GM12892 (cell line): ENCODE measurements at regions not wholly inside any gene's neighbourhood (a gene's known extent, or its start where the extent isn't known, plus 50 kb on each side); places are given as distances from the start of the nearest gene placed in this dataset.

Source experiments
- DNase-seq: peaks from one replicate; pipeline ENCODE4 v3.0.0; 2011; ENCODE audit not compliant: insufficient read length
- FAIRE-seq: peaks from 2 replicates; lab custom pipeline; 2011; peaks lifted over from hg19 to GRCh38; lab: Jason Lieb, UNC
- POLR2A ChIP-seq: IDR thresholded peaks from 2 replicates; pipeline ENCODE4 v1.6.1; 2011; ENCODE audit warnings: low read depth, low read length, control low read depth
- POLR2AphosphoS5 ChIP-seq: IDR thresholded peaks from 2 replicates; pipeline ENCODE4 v1.6.1; 2011; ENCODE audit warnings: low read depth, low read length, control low read depth
- TAF1 ChIP-seq: IDR thresholded peaks from 2 replicates; pipeline ENCODE4 v1.6.1; 2011; ENCODE audit warnings: low read depth, mild to moderate bottlenecking, control low read depth, low read length, borderline replicate concordance

DNA sequence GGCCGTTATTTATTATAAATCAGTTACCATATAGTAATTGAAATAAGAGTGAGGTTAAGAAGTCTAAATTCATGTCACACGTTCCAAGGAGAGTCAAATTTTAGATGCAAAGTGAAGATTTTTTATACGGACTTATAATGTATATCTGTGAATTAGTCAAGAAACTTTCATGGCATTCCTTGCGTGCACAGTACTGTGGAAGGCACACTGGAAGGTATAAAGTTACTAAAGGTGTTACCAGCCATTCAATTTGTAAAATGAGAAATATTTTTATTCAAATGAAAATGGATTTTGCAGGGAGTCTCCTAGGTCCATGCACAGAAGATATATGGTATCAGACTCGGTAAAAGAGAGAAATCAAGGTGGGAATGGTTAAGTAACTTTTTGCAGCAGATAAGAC is 408.1 kb upstream of the CTNND2 start:
- FAIRE-seq (no peak), DNase-seq (no peak)
- TF ChIP-seq POLR2AphosphoS5 (no peak), POLR2A (no peak), TAF1 (no peak)

DNA sequence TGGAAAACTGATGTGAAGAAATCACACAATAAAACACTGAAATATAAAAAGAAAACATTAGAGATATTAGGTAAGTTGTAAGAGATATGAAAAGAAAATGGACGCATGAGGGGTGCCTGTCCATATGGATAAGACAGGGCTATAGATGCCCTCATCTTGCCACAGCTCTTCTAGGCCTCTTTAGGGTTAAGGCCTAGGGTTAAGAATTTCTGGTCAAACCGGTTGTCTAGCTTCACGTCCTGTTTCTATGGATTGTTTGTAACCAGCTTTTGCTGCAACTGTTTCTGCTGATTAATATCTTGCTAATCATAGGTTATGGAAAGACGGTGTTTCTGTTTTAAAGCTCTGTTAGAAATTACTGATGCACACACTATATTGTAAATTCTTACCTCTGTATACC is 389.9 kb upstream of the CTNND2 start:
- FAIRE-seq (no peak), DNase-seq (no peak)
- TF ChIP-seq POLR2A (no peak), TAF1 (no peak), POLR2AphosphoS5 (no peak)

DNA sequence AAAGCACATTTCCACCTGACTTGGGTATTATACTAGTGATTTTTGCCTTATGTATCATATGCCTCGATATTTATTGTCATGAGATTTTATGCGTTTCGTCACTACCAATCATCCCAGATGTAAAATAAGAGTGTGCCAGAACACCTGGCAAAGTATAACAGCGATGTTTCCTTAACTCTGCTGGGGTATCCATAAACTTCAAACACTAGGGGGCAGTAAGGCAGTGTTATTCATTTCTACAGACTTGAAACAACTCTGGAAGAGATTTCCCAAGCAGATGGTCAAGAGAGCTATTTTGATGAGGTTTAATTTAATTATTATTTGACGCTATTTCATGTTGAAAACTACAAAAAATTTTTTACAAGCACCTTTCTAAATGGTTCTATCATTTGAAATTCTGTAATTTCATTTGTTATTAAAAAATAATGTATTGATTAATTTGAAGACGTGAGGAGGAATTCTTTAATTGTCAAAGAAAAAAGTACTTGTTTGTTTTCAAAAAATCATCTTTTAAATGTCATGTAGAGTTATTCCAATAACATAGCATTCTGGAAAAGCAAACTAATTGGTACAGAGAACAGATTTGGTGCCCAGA is 388.5 kb upstream of the CTNND2 start:
- DNase-seq (no peak), FAIRE-seq (no peak)
- TF ChIP-seq TAF1: no peak
- TF ChIP-seq POLR2AphosphoS5: no peak
- TF ChIP-seq POLR2A: no peak

DNA sequence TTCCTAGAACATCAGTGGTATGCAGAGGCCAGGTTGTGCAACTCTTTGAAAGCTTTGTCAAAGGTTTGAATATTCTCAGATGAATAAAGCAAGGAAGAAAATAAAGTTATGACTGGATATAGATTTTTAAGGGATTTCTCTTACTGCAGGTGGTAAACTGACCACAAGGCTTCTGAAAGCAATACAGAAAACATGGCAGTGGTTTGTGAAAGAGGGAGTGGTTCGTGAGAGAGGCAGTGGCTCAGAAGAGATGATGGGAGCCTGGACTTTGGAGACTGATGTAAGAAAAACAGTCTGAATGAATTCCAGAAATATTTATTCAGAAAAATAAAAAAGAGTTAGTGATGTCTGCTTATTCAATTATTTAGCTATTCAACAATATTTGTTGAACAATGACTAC is 380.4 kb upstream of the CTNND2 start:
- no peak for TF ChIP-seq POLR2AphosphoS5
- TF ChIP-seq POLR2A: no peak
- no peak for TF ChIP-seq TAF1
- FAIRE-seq (no peak), DNase-seq (no peak)

DNA sequence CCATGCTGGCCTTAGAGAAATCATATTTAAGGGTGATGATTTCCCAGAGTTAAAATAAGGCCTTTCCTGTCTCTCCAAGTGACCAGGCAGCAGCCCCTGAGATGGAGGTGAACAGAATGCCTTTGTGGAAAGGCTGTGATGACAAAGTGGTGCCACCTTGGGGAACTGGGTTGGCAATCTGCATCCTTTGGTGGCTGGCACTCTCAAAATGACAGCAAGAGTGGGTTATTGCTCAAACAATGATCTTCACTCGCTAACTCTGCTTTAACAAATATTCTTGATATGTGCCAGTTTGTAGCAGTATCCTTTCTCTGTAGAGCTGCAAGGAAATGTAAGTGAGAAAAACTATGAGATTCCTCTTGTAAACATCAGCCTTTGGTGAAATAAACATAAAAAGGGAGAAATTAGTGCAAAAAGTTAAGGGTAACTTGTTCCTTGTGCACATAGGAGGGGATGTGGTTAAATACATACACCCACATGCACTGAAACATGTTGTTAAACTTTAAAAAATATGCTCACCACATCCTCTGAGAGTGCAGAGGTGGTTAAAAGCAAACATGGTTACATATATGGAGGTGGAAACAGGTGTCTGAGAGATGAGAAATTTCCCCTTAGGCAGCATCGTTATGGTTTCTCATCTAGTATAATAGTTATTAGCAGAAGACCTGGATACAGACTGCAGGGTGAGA is 373.4 kb upstream of the CTNND2 start:
- no peak for FAIRE-seq
- TF ChIP-seq POLR2AphosphoS5 (no peak), POLR2A (no peak), TAF1 (no peak)
- no peak for DNase-seq

DNA sequence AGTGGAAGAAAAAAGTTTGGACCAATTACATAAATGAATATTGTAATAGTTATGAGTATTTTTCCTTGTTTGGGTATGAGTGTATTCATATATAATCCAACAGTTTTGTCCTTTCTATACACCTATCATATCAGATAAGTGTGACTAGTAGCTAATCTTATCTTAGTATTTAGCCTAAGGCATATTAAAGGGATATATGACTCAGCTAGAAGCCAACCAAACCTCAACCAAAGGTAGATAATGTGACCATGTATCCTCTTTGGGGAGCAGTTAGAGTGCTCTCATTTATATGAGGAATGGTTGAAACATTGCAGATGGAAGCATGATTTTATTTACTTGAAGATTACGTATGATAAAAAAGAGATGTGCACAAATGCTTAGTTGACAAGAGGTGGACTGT is 370.0 kb upstream of the CTNND2 start:
- FAIRE-seq (no peak), DNase-seq (no peak)
- TF ChIP-seq TAF1 (no peak), POLR2AphosphoS5 (no peak), POLR2A (no peak)

DNA sequence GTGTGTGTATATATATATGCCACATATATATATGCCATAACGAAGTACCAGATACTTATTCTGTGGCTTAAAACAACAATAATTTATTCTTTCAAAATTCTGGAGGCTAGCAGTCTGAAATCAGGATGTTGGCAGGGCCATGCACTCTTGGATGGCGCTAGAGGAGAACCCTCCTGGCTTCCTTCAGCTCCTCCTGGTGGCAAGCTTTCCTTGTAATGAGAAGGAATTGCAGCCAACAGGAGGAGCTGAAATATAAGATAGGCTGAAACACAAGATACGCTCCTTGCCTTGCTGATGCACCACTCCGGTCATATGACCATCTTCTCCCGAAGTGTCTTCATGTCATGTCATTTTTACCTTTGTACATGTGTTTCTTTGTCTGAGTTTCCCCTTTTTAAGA is 368.1 kb upstream of the CTNND2 start:
- no peak for FAIRE-seq
- no peak for DNase-seq
- TF ChIP-seq TAF1 (no peak), POLR2AphosphoS5 (no peak), POLR2A (no peak)

DNA sequence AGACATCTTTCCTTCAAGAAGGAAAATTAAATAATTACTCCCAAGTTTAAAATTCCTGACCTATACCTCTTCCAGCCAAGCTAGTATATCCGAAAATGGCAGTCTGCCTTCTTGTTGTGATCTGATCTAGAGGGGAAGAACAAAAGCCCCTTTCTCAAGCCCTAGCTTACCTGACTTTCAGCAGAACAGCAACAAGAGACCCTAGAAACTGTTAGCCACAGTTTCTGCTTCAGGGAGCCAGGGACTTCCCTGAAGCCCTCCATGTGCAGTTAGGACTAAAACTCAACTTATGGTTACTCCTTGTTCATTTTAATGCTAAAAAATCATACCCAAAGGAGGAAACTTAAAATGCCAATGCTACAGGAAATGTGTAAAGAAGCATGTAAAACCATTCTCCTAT is 366.7 kb upstream of the CTNND2 start:
- FAIRE-seq (no peak), DNase-seq (no peak)
- TF ChIP-seq POLR2A (no peak), POLR2AphosphoS5 (no peak), TAF1 (no peak)

DNA sequence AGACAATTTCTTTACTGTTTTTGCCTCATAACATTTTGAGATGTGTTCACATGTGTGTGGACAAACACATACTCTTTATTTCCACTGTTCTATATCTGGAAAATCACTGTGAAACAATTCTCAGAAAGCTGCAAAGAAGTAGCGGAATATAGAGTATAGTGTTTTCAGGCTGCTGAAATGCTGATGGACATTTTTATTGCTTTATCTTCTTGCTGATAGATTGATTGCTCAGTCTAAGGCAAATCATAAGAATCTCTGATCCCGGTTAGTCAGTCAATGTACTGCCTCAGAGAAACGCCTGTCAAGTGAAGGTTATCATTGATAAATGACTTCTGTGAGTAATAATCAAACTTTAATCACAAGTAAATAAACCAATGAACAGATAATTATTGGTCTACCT is 364.9 kb upstream of the CTNND2 start:
- TF ChIP-seq POLR2AphosphoS5: no peak
- TF ChIP-seq TAF1: no peak
- TF ChIP-seq POLR2A: no peak
- FAIRE-seq (no peak), DNase-seq (no peak)

DNA sequence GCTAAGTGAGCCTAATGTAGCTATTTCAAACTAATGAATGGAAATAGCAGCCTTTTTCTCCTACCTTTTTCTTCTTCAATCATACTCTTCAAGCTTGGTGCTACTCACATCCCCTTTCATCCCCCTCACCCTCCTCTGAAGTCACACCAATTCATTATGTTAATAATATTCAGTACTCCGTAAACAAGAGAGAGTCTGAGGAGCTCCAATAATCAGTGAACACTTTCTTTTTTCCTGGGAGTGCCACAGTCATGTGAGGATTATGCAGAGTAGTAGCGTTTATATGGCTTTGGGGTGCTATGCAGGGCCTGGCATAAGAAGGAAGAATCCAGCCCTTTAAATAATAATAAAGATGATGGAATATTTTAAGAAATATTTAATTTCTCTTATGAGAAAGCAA is 354.3 kb upstream of the CTNND2 start:
- DNase-seq (no peak), FAIRE-seq (no peak)

DNA sequence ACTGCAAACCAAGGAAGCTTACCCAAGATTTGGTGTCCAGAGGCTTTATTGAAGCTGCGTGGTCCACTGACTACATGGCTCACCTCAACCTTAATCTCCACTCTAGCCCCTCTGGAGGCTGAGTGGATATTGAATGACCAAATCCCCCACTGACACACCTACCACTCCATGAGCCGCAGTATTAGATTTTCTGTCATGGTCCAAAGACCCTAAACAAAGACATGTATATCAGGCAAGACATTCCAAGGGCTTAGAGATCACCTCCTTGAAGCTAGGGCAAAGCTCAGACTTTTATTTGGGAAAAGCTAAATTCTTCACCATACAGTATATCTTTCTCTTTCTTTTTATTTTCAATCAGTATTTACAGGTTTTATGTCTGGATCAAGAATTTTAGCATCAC is 346.2 kb upstream of the CTNND2 start:
- TF ChIP-seq POLR2AphosphoS5: no peak
- TF ChIP-seq TAF1: no peak
- no peak for TF ChIP-seq POLR2A
- DNase-seq (no peak), FAIRE-seq (no peak)

More for the DNA sequence above, 354.3 kb upstream of the CTNND2 start:
- TF ChIP-seq POLR2A (no peak), TAF1 (no peak), POLR2AphosphoS5 (no peak)

DNA sequence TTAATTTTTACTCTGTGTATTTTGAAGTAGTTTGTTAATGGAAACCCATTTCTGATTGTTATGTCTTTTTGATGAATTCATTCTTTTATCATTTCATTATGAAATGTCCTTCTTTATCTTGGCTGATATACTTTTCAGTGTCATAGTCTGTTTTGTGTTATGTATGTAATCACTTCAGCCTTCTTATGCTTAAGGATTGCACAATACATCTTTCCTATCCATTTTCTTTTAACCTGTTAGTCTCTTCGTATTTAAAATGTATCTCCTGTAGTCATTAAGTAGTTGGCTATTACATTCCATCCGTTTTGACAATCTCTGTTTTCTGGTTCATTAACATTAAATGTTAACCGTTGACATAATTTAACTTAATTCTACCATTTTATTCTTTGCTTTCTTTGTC is 344.6 kb upstream of the CTNND2 start:
- DNase-seq (no peak), FAIRE-seq (no peak)
- TF ChIP-seq POLR2A (no peak), TAF1 (no peak), POLR2AphosphoS5 (no peak)
